Activated CD4-positive, alpha-beta T cell treated with anti-CD3 and anti-CD28 coated beads, Interleukin-2, amount 50 U/mL, for 1 hour (primary cell): ENCODE measurements at regions not wholly inside any gene's neighbourhood (a gene's known extent, or its start where the extent isn't known, plus 50 kb on each side); places are given as distances from the start of the nearest gene placed in this dataset.
"Not testable (repeated sequence)": the region's sequence is repeated elsewhere in the genome, so short reads cannot be mapped to it uniquely, and the experiment has no call there.

Source experiments
- DNase-seq: peaks from one replicate; pipeline ENCODE4 v3.0.0-alpha.2; 2020

GRCh38 chr12:4191149-4191548 is 82.4 kb upstream of the CCND2 start:
- DNase-seq = no peak

GRCh38 chr12:4190366-4191063 is 83.0 kb upstream of the CCND2 start:
- no peak for DNase-seq

- DNase-seq = no peak
Observed at GRCh38 chr12:4189721-4190120, 83.8 kb upstream of the CCND2 start.

- DNase-seq = no peak
Observed at GRCh38 chr12:4187916-4188315, 85.6 kb upstream of the CCND2 start.

GRCh38 chr12:4187315-4187714 is 86.2 kb upstream of the CCND2 start:
- DNase-seq = not testable (repeated sequence)

- no peak for DNase-seq
Observed at GRCh38 chr12:4178424-4179170, 95.0 kb upstream of the CCND2 start.

- no peak for DNase-seq
Observed at GRCh38 chr12:4177262-4177661, 96.3 kb upstream of the CCND2 start.

- DNase-seq = no peak
Observed at GRCh38 chr12:4176168-4176567, 97.4 kb upstream of the CCND2 start.

- no peak for DNase-seq
Observed at GRCh38 chr12:4174417-4174816, 99.1 kb upstream of the CCND2 start.

- no peak for DNase-seq
Observed at GRCh38 chr12:4172999-4173398, 100.6 kb upstream of the CCND2 start.

GRCh38 chr12:4171742-4172141 is 101.8 kb upstream of the CCND2 start:
- no peak for DNase-seq

- DNase-seq = no peak
Observed at GRCh38 chr12:4169959-4170358, 103.6 kb upstream of the CCND2 start.

GRCh38 chr12:4169531-4169930 is 104.0 kb upstream of the CCND2 start:
- no peak for DNase-seq

- DNase-seq = no peak
Observed at GRCh38 chr12:4168036-4168435, 105.5 kb upstream of the CCND2 start.

GRCh38 chr12:4164559-4165558 is 108.7 kb upstream of the CCND2 start:
- DNase-seq = peak; percentile 49

- no peak for DNase-seq
Observed at GRCh38 chr12:4164188-4164558, 109.4 kb upstream of the CCND2 start.

GRCh38 chr12:4161718-4162117 is 111.8 kb upstream of the CCND2 start:
- DNase-seq = no peak

GRCh38 chr12:4160314-4161040 is 113.1 kb upstream of the CCND2 start:
- no peak for DNase-seq

GRCh38 chr12:4159851-4160250 is 113.7 kb upstream of the CCND2 start:
- no peak for DNase-seq

GRCh38 chr12:4158306-4158705 is 115.3 kb upstream of the CCND2 start:
- DNase-seq = no peak

GRCh38 chr12:4157122-4157521 is 116.4 kb upstream of the CCND2 start:
- DNase-seq = no peak

GRCh38 chr12:4156317-4156716 is 117.2 kb upstream of the CCND2 start:
- no peak for DNase-seq
